Islet precursor cell (in vitro differentiated cells): ENCODE measurements at regions not wholly inside any gene's neighbourhood (a gene's known extent, or its start where the extent isn't known, plus 50 kb on each side); places are given as distances from the start of the nearest gene placed in this dataset.
A peak's percentile ranks its signal among the peaks of the same experiment; 100 is the strongest.
"Not testable (repeated sequence)": the region's sequence is repeated elsewhere in the genome, so short reads cannot be mapped to it uniquely, and the experiment has no call there.

Experiments
- DNase-seq: peaks from one replicate; pipeline ENCODE4 v3.0.0-alpha.2; 2018

DNA sequence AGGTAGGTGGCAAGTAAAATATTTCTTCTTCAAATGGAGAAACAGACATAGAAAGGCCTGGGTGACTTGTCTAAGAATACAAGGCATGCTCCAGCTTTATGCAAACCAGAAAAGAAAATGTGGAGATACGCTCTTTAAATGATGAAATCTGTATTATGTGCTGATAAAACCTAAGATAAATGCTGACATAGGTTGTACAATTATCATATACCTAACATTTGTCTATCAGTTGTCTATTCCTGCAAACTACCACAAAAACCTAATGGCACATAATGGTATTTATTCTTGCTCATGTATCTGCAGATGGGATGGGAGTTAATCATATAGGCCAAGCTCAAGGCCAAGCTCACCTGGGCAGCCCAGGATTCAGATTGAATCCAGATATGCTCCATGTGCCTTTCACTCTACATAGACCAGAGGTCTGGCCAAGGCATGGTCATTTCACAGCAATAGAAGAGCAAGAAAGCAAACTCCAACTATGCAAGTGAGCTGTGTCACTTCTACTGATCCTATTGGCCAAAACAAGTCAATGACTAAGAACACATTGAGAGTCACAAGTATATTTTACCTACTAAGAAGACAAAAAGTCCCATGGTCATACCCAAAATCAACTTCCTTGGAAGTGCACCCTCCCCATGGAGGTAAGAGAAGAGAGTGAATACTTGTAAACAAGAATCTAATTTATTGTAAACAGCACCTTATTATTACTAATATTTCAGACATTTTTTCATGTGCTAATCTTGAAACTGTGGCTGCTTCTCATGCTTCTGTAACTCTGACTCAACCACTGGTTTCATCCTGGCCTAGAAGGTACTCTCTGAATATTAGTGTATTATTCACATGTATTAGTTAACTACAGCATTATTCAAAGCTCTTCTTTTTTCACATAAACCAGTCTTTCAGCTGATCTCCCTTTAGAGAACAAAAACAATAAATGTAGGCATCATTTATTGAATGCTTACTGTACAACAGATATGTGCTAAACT is 270.7 kb upstream of the SOX9 start:
- DNase-seq = no peak

DNA sequence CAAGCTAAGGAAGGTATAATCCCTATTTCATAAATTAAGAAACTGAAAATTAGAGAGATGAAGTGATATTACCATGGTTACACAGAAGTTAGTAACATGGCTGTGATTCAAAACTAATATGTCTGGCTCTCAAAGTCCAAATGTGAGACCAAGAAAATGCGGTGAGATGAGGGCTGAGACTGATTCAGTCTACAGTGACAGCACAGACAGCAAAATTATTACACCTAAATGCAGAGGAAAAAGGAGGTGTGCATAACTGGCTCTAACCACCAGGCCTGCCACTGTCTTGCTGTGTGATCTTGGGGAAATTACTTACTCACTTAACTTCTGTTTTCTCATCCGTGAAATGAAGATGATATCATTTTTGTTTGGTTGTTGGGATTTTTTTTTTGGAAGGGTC is 270.0 kb upstream of the SOX9 start:
- DNase-seq = no peak

DNA sequence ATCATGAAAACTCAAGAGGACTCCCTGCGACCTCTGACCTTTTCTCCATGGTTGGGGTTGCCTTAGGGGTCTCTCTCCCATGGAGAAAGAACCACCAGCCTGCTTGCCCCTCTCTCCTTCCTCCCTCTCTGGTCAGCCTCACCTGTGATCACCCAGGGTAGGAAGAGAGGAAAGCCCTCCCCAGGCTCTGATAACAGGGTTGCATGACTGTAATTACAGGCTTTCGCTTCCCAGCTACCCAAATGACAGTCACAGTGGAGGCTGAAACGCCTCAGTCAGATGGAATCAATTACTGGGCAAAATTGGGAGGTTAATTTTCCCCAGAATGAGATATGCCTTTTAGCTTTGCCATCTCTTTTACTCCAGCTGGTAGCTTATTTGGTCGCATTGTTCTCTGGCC is 265.8 kb upstream of the SOX9 start:
- peak; percentile 86 for DNase-seq

DNA sequence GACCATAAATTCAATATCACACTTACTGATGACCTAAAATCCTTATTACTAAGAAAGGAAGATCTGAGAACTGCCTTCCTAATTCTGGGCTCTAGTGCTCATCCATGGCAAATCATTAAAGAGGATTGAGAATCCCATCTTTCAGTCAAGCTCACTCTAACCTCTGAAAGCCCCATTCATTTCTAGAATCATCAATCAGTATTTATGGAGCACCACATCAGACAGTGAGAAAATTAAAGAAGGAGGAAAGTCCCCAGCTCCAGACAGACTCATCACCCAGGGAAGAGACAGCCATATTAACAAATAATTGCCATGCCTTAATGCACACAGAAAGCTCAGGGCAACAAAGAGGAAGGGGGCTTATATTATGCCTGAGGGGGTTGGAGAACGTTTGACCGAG is 256.1 kb upstream of the SOX9 start:
- no peak for DNase-seq

DNA sequence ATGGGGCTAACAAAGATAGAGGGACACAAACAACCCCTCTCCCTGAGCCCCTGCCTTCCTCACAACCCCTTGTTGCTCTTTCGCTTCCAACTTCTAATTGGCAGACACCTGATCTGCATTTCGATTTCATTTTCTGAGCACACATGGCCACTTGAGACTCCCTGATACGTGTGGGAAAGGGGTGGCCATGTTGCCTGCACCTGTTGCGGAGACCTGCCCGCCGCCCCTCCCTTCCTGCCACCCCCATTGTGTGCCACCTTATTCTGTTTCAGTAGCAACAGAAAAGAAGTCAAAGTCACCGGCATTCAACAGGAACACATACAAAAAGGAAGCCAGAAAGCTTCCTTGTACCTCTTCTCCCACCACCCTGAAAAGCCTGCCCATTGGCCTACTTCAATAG is 254.7 kb upstream of the SOX9 start:
- no peak for DNase-seq

DNA sequence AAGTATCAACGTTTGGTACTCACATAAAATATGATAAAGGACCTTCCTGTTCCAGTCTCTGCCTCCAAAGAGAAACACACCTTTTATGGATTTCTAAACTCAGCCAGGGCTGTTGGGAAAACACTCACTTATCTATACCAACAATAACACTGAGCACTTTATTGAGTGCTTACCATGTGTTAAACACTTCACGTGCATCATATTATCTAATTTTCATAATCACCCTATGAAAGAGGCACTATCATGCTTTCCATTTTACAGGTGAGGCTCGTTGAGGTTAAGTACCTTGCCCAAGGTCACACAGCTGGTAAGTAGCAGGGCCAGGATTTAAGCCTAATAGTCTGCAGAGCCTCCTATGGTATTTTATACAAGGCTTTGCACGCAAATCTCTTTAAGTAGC is 251.5 kb upstream of the SOX9 start:
- no peak for DNase-seq

DNA sequence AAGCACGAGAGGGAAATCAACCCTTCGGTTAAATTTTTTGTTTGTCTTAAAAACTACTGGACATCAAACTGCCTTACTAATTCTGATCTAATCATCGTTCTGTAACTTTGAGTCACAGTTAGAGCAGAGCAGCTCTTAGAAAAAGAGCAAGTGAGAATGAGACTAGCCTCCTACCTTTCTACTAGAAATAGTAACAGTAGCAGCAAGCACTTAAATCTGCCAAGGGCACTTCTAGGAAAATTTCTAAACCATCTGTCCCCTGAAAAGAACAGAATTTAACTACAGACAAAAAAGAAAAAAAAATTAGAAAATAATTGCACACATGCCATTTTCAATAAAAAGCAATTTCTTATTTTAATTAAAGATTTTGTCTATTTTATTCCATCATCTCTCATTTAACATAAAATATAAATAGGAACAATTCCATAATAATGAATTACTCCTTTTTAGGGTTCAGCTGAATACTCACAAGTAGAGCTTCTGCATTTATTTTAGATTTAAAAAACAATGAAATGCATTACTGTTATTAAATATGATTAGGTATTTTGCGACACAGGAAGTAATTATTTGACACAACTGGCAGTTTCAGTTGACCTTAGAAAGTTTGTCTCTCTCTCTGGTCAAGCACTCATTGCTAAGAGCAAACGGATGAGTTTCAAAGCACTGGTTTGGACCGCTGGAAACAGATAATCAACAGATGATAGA is 250.8 kb upstream of the SOX9 start:
- DNase-seq = no peak

DNA sequence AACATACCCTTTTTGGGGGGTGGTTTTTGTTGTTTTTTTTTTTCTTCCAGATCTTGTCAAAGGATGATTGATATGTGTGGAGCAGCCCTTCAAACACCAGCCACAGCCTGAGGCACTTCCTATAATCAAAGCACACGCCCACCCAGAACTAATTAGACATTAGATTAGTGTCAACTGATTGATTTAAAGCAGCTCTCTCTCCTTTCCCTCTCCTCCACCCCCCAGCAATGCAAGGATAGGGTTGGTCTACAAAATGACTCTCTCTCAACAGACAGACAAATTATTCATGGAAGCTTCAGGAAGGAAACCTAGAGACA is 250.3 kb upstream of the SOX9 start:
- DNase-seq = peak; percentile 93

DNA sequence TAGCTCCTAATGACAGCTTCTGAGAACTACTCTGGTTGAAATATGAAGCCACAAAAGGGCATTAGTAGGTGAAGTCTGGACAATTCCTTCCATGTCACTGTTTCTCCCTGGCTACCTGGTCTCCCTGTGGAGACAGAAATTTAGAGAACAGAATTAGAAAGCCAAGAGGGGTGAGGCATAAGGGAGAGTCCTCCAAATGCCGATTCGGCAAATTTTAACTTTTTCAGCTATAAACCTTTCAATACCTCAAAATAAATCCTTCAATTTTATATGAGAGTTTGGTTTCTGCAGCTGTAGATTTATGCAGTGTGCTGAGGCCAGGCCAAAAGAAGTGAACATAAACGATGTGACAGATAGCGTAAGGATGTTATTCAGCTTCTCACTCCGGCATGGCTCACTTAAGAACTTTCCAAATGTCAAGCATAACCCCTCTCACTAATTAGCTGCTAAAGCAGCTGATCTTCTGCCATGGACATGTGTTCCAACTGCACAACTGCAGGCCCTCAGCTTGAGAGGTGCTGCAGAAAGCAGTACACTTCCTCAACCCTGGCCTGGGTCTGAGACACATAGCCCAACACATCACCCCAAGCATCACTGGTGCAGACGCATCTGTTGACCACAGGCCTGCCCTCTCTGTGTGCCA is 247.9 kb upstream of the SOX9 start:
- no peak for DNase-seq

DNA sequence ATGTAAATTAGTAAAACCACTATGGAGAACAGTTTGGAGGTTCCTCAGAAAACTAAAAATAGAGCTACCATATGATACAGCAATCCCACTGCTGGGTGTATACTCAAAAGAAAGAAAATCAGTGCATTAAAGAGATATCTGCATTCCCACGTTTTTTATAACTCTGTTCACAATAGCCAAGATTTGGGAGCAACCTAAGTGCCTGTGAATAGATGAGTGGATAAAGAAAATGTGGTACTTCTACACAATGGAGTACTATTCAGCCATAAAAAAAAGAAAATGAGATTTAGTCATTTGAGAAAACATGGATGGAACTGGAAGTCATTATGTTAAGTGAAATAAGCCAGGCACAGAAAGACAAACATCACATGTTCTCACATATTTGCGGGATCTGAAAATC is 246.0 kb upstream of the SOX9 start:
- not testable (repeated sequence) for DNase-seq

DNA sequence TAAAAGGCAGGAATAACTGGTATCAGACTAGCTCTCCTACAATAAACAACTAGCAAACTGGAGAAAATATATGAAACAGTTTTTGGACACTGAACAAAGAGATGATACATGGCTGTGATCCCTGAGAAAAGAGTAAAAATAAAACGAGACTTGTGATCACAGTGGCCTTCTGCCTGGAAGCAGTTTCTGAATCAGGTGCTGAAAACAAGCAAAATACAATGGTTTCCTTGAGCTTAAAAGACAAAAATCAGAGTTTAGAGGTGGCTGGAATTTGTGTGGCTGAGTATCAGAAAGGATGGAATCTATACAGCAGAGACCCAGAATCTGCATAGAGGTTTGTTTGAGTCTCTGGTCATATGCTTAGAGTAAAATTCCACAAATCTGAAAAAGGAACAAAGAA is 242.5 kb upstream of the SOX9 start:
- DNase-seq = no peak

DNA sequence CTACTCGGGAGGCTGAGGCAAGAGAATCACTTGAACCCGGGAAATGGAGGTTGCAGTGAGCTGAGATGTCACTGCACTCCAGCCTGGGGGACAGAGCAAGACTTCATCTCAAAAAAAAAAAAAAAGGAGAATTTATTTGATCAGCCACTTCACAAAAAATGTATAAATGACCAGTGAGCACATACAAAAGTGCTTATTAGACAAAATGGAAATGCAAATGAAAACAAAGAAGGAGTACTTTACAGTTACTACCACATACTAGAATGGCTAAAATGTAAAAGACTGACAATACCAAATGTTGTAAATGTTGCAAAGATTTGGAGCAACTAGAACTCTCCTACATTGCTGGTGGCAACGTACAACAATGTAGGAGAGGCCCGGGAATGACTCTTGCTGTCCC is 241.8 kb upstream of the SOX9 start:
- no peak for DNase-seq

DNA sequence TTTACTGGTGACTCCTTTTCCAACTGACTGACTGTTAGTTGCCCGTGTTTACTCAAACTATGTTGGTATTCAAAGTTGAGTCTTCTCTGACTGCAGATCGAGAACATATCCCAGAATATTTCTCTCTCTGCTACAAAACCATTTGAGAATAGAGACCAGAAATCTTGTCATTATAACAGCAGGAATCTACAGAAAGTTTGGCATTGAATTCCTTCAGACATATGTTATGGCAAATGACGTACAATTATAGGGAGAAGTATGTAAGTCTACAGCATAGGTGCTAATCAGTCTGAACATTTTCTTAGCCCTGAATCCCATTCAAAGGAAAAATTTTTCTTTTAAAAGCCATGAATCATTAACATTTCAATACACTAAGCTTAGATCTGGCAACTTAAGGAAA is 239.8 kb upstream of the SOX9 start:
- DNase-seq = no peak

DNA sequence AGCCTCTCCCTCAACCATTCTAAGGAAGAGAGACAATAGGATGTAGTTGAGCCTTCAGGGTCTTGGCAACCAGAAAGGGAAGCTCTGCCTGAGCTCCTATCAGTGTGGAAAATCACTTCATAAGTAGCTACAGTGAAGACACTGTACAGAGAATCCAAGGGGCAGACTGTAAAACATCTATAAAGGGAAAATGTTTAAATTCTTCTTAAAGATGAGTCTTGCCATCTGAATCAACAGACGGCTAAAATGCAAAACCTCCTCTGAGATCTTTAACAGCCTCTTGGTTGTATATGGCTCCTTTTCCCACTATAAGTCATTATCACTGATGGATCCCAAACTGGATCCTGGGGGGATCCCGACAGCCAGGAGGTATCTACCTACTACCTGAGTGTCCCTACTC is 239.2 kb upstream of the SOX9 start:
- no peak for DNase-seq

DNA sequence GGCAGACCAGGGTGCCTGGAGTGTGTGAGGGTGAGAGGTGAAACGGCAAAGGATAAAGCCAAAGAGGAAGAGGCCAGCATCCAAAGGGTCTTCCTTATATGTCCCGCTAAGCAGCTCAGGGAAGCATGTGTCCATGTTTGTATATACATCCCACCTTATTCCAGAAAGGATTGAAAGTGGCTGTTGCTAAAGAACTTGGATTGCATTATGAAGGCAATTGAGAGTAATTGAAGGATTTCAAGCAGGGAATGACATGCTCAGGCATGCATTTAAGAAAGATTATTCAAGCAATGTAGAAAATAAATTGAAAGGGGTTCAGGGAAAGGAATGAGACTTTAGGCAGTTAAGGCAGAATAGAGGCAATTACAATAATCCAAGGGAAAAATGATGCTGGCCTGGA is 237.6 kb upstream of the SOX9 start:
- DNase-seq = no peak

DNA sequence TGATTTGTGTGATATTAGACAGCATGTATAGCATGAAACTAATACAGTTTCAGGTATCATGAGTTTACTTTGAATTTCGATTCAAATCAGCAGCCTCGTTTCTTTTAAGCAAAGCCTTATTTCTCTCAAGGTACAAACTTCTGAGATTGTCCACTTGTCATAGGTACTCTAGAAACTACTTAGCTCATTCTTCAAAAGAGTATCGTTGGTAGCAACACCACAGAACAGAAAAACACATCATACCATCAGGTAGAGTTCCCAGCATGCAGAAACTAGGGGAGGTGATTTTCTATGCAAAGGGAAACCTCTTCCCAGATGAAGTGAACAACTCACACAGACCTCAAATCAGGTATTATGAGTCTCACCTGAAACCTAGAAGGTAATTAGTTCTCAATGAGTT is 237.0 kb upstream of the SOX9 start:
- DNase-seq = no peak

DNA sequence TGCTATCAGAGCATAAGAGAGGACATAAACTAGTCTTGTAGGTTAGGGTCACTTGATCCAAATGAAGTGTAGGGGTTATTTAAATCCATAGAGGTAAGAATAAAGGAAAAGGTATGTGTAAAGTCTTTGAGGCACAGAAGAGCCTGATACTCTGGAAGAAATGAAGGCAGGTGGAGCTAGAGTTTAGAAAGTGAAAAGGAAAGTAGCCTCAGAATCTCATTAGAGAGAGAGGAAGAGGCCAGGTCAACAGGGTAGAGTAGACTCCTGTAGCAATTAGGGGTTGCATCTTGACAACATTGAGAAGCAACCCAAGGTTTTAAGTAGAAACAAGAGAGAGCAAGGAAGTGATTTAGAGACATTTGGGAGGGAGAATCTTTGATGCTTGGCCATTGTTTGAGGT is 235.2 kb upstream of the SOX9 start:
- no peak for DNase-seq

DNA sequence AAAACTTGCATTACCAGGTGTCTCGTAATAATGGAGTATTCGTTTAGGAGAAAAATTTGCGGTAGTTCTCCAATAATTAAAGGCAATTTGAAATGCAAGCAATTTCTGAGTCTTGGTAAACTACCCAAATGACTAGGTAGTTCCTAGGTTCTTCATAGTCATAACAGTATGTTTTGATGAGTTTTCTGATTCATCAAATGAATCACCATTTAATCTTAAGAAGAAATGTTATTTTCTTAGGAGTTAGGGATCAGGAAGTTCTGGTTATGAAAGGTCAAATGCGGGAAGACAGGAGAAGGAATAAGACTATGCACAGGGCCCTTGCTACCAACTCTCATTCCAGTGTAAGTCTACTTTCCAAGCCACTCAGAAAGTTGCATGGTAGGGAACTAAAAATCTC is 221.5 kb upstream of the SOX9 start:
- DNase-seq = no peak

DNA sequence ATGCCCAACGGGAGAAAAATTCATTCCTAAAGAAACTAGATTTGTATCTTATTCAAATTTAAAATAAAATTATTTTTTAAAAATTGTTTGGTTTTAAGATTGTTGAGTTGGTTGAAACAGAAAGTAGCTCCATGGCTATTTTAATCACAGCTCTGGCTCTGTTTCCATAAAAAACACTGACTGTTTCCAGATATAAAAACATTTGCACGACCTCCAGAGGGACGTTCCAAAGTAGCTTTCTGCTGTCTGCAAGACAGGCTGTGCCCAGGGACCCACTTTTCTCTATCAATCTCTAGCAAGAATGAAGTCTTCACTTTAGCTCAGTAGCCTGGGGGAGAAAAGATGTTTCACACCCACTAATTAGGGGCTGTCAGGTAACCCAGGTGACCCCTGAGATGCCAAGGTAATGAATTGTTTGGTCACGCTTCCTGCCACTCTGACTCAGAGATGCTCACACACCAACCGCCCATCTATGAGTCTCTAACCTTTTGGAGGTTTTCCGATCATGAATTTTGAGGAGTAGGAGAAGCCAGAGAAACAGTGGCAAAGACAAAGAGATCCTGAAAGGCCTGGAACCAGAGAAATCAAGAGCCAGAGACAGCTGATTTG is 220.1 kb upstream of the SOX9 start:
- DNase-seq = peak; percentile 83

DNA sequence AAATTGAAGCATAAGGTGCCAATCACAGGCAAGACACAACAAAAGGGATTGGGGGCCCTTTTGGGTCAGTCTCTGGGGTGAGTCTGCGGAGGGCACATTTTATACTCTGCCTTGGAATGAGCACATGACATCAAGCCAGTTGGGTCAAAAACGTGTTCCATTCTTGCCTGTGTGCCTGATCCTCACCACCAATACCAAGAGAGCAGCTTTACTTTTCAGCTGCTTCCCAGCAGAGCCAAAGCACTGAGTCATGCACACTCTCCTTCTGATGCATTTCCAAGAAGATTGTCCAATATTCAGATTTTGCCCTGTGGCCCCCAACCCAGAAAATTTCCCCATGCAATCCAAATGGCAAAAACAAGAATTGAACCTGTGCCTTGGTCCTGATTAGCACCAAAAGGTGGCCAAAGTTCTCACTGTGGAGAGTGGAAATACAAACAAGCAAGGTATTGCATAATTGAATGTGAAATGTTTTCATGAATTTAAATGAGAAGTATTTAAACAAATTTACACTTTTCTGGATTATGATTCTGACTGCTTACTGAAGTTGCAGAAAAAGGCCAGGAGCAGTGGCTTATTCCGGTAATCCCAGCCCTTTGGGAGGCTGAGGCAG is 217.8 kb upstream of the SOX9 start:
- DNase-seq = no peak

DNA sequence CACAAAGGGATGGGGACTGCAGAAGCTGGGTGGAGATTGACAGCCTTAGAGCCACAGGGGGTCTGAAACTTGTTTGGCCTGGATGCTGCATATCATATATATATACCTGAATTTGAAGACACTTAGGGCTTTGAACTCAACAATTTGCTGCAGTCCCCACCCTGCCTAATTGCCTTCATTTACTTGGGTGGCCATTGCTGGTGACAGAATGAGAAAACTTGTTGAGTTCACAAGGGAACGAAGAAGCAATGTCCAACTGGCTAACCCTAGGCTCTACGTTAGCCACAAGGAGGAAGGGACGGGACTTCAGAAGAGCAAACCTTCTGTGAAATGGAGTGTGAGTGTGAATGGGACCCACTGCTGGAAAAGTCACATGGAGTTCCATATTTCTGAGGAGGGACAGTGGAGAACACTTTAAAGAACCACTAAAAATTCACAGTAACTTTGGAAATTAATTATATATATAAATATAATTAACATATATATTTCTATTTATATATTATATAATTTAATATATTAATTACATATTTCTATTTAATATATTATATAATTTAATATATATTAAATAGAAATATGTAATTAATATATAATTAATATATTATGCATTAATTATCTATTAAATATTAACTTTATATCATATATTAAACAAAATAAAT is 215.3 kb upstream of the SOX9 start:
- DNase-seq = no peak

DNA sequence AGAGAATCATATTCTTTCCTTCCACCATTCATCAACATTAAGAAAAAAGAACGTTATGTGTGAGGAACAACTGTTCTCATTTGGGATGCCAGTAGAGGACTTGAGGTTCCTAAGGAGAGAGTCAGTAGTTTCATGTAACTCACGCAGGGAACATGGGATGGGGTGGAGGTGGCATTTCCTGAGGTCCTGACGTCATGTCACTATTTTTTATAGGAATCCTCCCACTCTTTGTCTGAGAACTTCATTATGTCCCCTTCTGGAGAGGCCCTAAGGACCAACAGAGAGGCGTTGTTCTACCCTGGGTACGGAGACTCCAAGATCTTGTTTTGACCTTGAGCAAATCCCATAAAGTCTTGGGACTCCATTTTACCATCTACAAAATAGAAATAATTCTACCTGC is 211.7 kb upstream of the SOX9 start:
- DNase-seq = no peak

DNA sequence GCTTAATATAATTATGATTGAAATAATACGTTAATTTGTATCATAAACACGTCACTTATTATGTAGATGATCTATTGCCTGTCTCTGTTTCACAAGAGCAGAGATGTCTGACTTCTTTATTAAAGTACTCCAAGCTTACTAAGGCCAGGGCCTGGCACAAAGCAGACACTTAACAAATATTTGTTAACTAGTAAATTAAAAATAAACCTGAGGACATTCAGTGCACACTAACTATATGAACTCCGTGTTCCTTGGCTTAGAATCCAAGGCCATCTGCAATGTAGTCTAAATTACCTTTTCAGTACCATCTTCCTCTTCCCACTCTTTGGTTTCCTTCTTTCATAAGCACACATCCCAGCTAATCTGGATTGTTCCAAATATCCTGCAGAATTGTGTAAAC is 210.8 kb upstream of the SOX9 start:
- no peak for DNase-seq
